ENCODE measurements at regions not wholly inside any gene's neighbourhood (a gene's known extent, or its start where the extent isn't known, plus 50 kb on each side); places are given as distances from the start of the nearest gene placed in this dataset.

DNA sequence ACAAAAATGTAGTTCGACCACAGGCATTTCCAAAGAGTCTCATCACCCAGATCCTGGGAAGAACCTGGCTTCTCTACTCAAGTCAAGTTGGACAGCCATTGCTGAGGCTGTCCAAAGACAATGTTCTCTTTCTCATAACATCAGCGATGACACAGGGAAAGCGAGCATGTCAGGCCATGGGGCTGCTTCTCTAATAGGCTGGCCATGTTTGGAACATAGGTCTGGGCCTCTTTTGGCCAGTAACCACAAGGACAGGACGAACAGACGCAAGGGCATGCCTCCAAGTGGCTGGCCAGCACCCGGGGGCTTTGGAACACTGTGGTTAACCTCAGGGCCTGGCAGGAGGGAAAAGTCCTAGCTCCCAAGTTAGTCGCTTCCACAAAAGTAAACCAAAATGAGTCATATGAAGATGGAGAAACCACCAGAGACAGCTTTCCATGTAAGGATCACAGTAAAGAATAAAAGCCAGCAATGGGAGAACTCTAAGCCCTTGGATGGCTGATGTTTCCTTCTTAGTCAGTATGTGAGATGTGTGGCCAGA is 80.6 kb upstream of the SLC44A3 start:
- TF ChIP-seq, protein P1, sequence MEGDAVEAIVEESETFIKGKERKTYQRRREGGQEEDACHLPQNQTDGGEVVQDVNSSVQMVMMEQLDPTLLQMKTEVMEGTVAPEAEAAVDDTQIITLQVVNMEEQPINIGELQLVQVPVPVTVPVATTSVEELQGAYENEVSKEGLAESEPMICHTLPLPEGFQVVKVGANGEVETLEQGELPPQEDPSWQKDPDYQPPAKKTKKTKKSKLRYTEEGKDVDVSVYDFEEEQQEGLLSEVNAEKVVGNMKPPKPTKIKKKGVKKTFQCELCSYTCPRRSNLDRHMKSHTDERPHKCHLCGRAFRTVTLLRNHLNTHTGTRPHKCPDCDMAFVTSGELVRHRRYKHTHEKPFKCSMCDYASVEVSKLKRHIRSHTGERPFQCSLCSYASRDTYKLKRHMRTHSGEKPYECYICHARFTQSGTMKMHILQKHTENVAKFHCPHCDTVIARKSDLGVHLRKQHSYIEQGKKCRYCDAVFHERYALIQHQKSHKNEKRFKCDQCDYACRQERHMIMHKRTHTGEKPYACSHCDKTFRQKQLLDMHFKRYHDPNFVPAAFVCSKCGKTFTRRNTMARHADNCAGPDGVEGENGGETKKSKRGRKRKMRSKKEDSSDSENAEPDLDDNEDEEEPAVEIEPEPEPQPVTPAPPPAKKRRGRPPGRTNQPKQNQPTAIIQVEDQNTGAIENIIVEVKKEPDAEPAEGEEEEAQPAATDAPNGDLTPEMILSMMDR (IDR thresholded peaks at IDR 0.05; ENCODE audit: insufficient read depth, low read depth, low read length), result no peak
- TF ChIP-seq EZH2 (IDR thresholded peaks at IDR 0.05; ENCODE audit: insufficient read depth, low read length), result no peak
